ENCODE measurements at regions not wholly inside any gene's neighbourhood (a gene's known extent, or its start where the extent isn't known, plus 50 kb on each side); places are given as distances from the start of the nearest gene placed in this dataset.
"Not testable (repeated sequence)": the region's sequence is repeated elsewhere in the genome, so short reads cannot be mapped to it uniquely, and the experiment has no call there.

- 76% methylated on average over 5 of the region's 5 CpGs for WGBS
- H3K36me3 ChIP-seq (ENCODE audit: insufficient read depth): no peaks in the 10 kb centered on the region
- no peak for DNase-seq (ENCODE audit: extremely low spot score)
- H3K4me3 ChIP-seq (ENCODE audit: low read depth, low read length): no peak overlapping the region
- no peak overlapping the region for H3K27ac ChIP-seq (ENCODE audit: low read depth)
- no peaks in the 10 kb centered on the region for H3K4me1 ChIP-seq (ENCODE audit: insufficient read depth)
Observed at GRCh38 chr4:181810711-181811110, 432.5 kb upstream of the TENM3 start.

- not testable (repeated sequence) for H3K4me1 ChIP-seq (ENCODE audit: insufficient read depth); H3K4me3 ChIP-seq (ENCODE audit: low read depth, low read length); H3K27ac ChIP-seq (ENCODE audit: low read depth); DNase-seq (ENCODE audit: extremely low spot score); H3K36me3 ChIP-seq (ENCODE audit: insufficient read depth)
- 92% methylated on average over 5 of the region's 5 CpGs for WGBS
Observed at GRCh38 chr4:181811550-181811949, 431.7 kb upstream of the TENM3 start.

DNA sequence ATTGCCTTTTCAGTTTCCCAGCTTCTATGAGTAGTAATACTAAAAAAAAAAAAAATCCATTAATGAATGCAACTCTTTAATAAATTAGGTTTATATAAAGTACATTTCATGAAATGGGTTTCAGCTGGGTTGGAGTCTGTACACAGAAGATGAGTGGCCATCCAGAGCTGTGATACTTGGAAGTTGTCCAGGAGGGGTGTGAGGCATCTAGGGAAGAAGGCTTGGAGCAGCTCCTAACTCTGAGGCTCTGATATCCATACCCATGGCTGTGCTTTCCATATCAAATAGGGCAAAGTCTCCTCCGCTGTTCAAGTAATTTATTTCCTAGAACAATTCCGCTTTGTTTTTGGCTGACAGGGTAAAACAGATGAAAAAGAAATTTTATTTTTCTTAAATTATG is 423.3 kb upstream of the TENM3 start:
- Histone ChIP-seq H3K4me1 (ENCODE audit: insufficient read depth) (no peaks in the 10 kb centered on the region), H3K4me3 (ENCODE audit: low read depth, low read length) (no peak overlapping the region), H3K27ac (ENCODE audit: low read depth) (no peak overlapping the region), H3K36me3 (ENCODE audit: insufficient read depth) (no peaks in the 10 kb centered on the region)
- DNase-seq (ENCODE audit: extremely low spot score): no peak
- WGBS: 91% methylated on average over 2 of the region's 2 CpGs

DNA sequence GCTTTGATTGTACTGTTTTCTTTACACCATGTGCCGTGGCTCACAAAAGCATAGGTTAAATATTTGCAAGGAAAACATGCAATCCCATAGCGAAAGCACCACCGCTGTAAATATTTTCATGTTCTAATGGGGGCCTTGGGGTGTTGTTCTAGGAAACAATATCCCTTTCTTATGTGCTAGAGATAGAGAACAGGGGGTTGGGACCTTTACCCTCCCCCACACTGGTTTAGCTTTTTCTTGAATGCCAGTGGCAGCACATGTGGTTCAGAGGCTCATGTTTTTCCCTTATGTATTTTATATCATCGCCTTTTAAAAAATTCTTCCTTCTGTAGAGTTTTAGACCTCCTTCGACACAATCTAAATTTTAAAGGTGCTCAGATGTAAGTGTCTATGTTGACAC is 422.6 kb upstream of the TENM3 start:
- H3K4me1 ChIP-seq (ENCODE audit: insufficient read depth): no peaks in the 10 kb centered on the region
- 80% methylated on average over 5 of the region's 5 CpGs for WGBS

GRCh38 chr4:181821039-181822004 is 421.9 kb upstream of the TENM3 start:
- 62% methylated on average over 11 of the region's 11 CpGs for WGBS
- Histone ChIP-seq H3K36me3 (ENCODE audit: insufficient read depth) (no peaks in the 10 kb centered on the region), H3K4me3 (ENCODE audit: low read depth, low read length) (no peak overlapping the region), H3K27ac (ENCODE audit: low read depth) (no peak overlapping the region), H3K4me1 (ENCODE audit: insufficient read depth) (no peaks in the 10 kb centered on the region)
- DNase-seq (ENCODE audit: extremely low spot score): no peak

More for the DNA sequence above, 422.6 kb upstream of the TENM3 start:
- Histone ChIP-seq H3K36me3 (ENCODE audit: insufficient read depth) (no peaks in the 10 kb centered on the region), H3K4me3 (ENCODE audit: low read depth, low read length) (no peak overlapping the region), H3K27ac (ENCODE audit: low read depth) (no peak overlapping the region)
- DNase-seq (ENCODE audit: extremely low spot score): no peak

DNA sequence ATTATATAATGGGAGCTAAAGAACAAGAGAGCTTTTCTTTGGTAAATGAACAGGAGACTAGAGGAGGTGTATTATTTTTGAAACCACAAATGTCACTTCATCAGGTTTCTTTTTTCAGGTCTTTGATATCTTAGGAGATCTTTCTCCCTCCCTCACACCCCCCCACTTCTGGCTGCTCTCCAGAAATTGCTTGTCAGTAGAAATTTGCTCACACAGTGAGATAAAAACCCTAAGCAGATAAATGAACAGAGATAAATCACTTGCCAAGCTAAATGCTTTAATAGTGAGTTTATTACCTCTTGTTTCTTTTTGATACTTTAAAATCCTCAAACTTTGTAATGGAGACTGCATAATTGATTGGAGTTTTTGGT is 421.2 kb upstream of the TENM3 start:
- Histone ChIP-seq H3K4me1 (ENCODE audit: insufficient read depth) (no peaks in the 10 kb centered on the region), H3K27ac (ENCODE audit: low read depth) (no peak overlapping the region), H3K36me3 (ENCODE audit: insufficient read depth) (no peaks in the 10 kb centered on the region), H3K4me3 (ENCODE audit: low read depth, low read length) (no peak overlapping the region)
- no peak for DNase-seq (ENCODE audit: extremely low spot score)

GRCh38 chr4:181823183-181823582 is 420.0 kb upstream of the TENM3 start:
- no peak for DNase-seq (ENCODE audit: extremely low spot score)
- Histone ChIP-seq H3K4me3 (ENCODE audit: low read depth, low read length) (no peak overlapping the region), H3K4me1 (ENCODE audit: insufficient read depth) (no peaks in the 10 kb centered on the region), H3K36me3 (ENCODE audit: insufficient read depth) (no peaks in the 10 kb centered on the region), H3K27ac (ENCODE audit: low read depth) (no peak overlapping the region)
- whole genome bisulfite sequencing: 45% methylated on average over 1 of the region's 1 CpG

GRCh38 chr4:181823645-181824044 is 419.6 kb upstream of the TENM3 start:
- H3K4me3 ChIP-seq (ENCODE audit: low read depth, low read length): no peak overlapping the region
- no peaks in the 10 kb centered on the region for H3K36me3 ChIP-seq (ENCODE audit: insufficient read depth)
- H3K27ac ChIP-seq (ENCODE audit: low read depth): no peak overlapping the region
- no peak for DNase-seq (ENCODE audit: extremely low spot score)
- 73% methylated on average over 3 of the region's 3 CpGs for WGBS
- no peaks in the 10 kb centered on the region for H3K4me1 ChIP-seq (ENCODE audit: insufficient read depth)

- H3K4me1 ChIP-seq (ENCODE audit: insufficient read depth): no peaks in the 10 kb centered on the region
- no peak overlapping the region for H3K4me3 ChIP-seq (ENCODE audit: low read depth, low read length)
- DNase-seq (ENCODE audit: extremely low spot score): no peak
- no peaks in the 10 kb centered on the region for H3K36me3 ChIP-seq (ENCODE audit: insufficient read depth)
- no peak overlapping the region for H3K27ac ChIP-seq (ENCODE audit: low read depth)
- WGBS: 75% methylated on average over 2 of the region's 2 CpGs
Observed at GRCh38 chr4:181825564-181825963, 417.6 kb upstream of the TENM3 start.

DNA sequence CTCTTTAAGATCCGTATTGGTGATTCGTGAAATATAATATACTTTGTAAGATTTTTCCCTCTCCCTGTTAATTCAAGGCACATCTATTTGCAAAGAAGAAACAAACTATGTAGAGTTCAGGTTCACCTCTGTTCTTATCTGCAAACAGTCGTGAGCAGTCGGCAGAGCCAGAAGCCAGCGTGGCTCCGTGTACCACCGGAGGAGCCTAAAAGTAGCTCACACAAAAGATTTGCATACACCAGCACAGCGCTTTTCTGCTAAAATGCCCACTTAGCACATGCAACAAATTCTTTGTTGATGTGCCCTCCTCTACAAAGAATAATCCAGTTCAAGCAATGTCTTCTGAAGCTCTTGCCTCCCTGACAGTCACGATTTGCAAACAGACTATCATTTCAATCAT is 416.0 kb upstream of the TENM3 start:
- 61% methylated on average over 9 of the region's 9 CpGs for WGBS
- no peak overlapping the region for H3K4me3 ChIP-seq (ENCODE audit: low read depth, low read length)
- no peak overlapping the region for H3K27ac ChIP-seq (ENCODE audit: low read depth)
- no peak for DNase-seq (ENCODE audit: extremely low spot score)
- H3K4me1 ChIP-seq (ENCODE audit: insufficient read depth): no peaks in the 10 kb centered on the region
- H3K36me3 ChIP-seq (ENCODE audit: insufficient read depth): no peaks in the 10 kb centered on the region

- no peak for DNase-seq (ENCODE audit: extremely low spot score)
- H3K36me3 ChIP-seq (ENCODE audit: insufficient read depth): no peaks in the 10 kb centered on the region
- no peaks in the 10 kb centered on the region for H3K4me1 ChIP-seq (ENCODE audit: insufficient read depth)
- no peak overlapping the region for H3K4me3 ChIP-seq (ENCODE audit: low read depth, low read length)
- H3K27ac ChIP-seq (ENCODE audit: low read depth): no peak overlapping the region
- WGBS: 67% methylated on average over 6 of the region's 6 CpGs
Observed at GRCh38 chr4:181830404-181831035, 412.7 kb upstream of the TENM3 start.

GRCh38 chr4:181834071-181834470 is 409.1 kb upstream of the TENM3 start:
- H3K4me1 ChIP-seq (ENCODE audit: insufficient read depth): no peaks in the 10 kb centered on the region
- H3K36me3 ChIP-seq (ENCODE audit: insufficient read depth): no peaks in the 10 kb centered on the region
- H3K4me3 ChIP-seq (ENCODE audit: low read depth, low read length): no peak overlapping the region
- no peak for DNase-seq (ENCODE audit: extremely low spot score)
- H3K27ac ChIP-seq (ENCODE audit: low read depth): no peak overlapping the region
- WGBS: 92% methylated on average over 2 of the region's 2 CpGs

GRCh38 chr4:181835348-181835747 is 407.9 kb upstream of the TENM3 start:
- 77% methylated on average over 5 of the region's 5 CpGs for WGBS
- DNase-seq (ENCODE audit: extremely low spot score): no peak
- no peaks in the 10 kb centered on the region for H3K36me3 ChIP-seq (ENCODE audit: insufficient read depth)
- H3K4me1 ChIP-seq (ENCODE audit: insufficient read depth): no peaks in the 10 kb centered on the region
- H3K27ac ChIP-seq (ENCODE audit: low read depth): no peak overlapping the region
- H3K4me3 ChIP-seq (ENCODE audit: low read depth, low read length): no peak overlapping the region

GRCh38 chr4:181838253-181838652 is 404.9 kb upstream of the TENM3 start:
- Histone ChIP-seq H3K4me3 (ENCODE audit: low read depth, low read length) (no peak overlapping the region), H3K36me3 (ENCODE audit: insufficient read depth) (no peaks in the 10 kb centered on the region), H3K4me1 (ENCODE audit: insufficient read depth) (no peaks in the 10 kb centered on the region), H3K27ac (ENCODE audit: low read depth) (no peak overlapping the region)
- 91% methylated on average over 3 of the region's 3 CpGs for WGBS
- DNase-seq (ENCODE audit: extremely low spot score): no peak
